Skeletal muscle tissue (tissue), 3 donors: ENCODE measurements at regions not wholly inside any gene's neighbourhood (a gene's known extent, or its start where the extent isn't known, plus 50 kb on each side); places are given as distances from the start of the nearest gene placed in this dataset.
"Not testable (repeated sequence)": the region's sequence is repeated elsewhere in the genome, so short reads cannot be mapped to it uniquely, and the experiment has no call there.

Experiments used
- H3K27ac ChIP-seq: one replicate; pipeline ENCODE4 v1.7.0; 2013; ENCODE audit warnings: mild to moderate bottlenecking, low read depth, low read length, inconsistent platforms
- H3K27me3 ChIP-seq, 3 donors: one replicate each; pipeline ENCODE4 v1.7.0; 2013; ENCODE audit warnings: low read length in 3 of 3; ENCODE audit not compliant: control insufficient read depth in 3 of 3, insufficient read depth in 3 of 3
- H3K36me3 ChIP-seq, 3 donors: one replicate each; pipeline ENCODE4 v1.7.0; 2013; ENCODE audit warnings: low read length in 3 of 3; ENCODE audit not compliant: control insufficient read depth in 3 of 3, insufficient read depth in 3 of 3
- H3K4me1 ChIP-seq, 3 donors: one replicate each; pipeline ENCODE4 v1.7.0; 2013; ENCODE audit warnings: low read length in 3 of 3, mild to moderate bottlenecking in 3 of 3; ENCODE audit not compliant: control insufficient read depth in 3 of 3, insufficient read depth in 3 of 3
- H3K4me3 ChIP-seq, 3 donors: one replicate each; pipeline ENCODE4 v1.7.0; 2013; ENCODE audit warnings: low read length in 3 of 3
- H3K9ac ChIP-seq, 3 donors: one replicate each; pipeline ENCODE4 v1.7.0; 2013; ENCODE audit warnings: low read length in 3 of 3, mild to moderate bottlenecking in 3 of 3, moderate library complexity in 2 of 3, low read depth in 1 of 3
- H3K9me3 ChIP-seq, 3 donors: one replicate each; pipeline ENCODE4 v1.7.0; 2013; ENCODE audit warnings: low read length in 3 of 3; ENCODE audit not compliant: control insufficient read depth in 3 of 3
- donor health status: Osteomylitis.

DNA sequence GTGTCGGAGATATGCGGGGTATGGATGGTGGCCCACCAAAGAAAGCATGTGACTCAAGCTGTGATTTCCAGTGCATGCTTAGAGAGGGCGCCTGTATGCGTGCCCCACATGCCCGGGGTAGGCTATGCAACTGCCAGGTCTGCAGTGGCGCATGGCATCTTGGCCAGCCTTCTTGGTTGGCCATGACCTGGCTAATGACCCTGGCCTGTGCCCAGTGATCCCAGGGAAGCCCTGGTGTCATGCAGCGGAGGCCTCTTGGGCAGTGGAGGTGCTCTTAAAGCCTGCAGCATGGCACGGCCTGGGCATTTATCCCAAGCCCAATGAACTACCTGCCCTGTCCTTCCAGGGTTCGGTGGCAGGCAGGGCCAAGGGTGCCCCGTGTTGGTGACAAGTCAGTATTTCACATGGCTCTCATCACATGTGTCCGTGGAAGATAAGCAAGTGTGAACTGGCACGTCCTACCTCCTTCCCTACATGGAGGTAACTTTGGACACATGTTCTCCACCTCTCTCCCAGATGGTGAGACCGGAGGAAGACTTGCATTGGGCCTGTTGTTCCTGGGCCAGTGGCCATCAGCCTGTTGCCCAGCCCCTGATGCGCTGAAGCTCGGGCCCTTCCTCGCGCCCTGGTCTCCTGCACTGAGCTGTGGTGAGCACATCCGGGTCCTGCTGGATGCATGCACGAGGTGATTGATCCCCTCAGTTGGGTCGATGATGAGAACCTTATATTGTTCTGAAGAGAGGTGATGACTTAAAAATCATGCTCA lies 192.0 kb downstream of the UBE3A start:
- Histone ChIP-seq H3K4me1 (no peaks in the 10 kb centered on the region), H3K27me3 (no peaks in the 10 kb centered on the region), H3K9me3 (peaks cover 0 to 14% (median 0%) of the 10 kb centered on the region in 3 donors), H3K9ac (no peak overlapping the region), H3K36me3 (peaks cover 0 to 2% (median 0%) of the 10 kb centered on the region in 3 donors), H3K27ac (no peak overlapping the region), H3K4me3 (no peak overlapping the region)

GRCh38 chr15:25247407-25248038 lies 191.3 kb downstream of the UBE3A start:
- no peaks in the 10 kb centered on the region for H3K27me3 ChIP-seq
- H3K27ac ChIP-seq: no peak overlapping the region
- H3K4me1 ChIP-seq: no peaks in the 10 kb centered on the region
- H3K36me3 ChIP-seq: peaks cover 0 to 2% (median 0%) of the 10 kb centered on the region in 3 donors
- peaks cover 0 to 15% (median 2%) of the 10 kb centered on the region in 3 donors for H3K9me3 ChIP-seq
- no peak overlapping the region for H3K9ac ChIP-seq
- no peak overlapping the region for H3K4me3 ChIP-seq

DNA sequence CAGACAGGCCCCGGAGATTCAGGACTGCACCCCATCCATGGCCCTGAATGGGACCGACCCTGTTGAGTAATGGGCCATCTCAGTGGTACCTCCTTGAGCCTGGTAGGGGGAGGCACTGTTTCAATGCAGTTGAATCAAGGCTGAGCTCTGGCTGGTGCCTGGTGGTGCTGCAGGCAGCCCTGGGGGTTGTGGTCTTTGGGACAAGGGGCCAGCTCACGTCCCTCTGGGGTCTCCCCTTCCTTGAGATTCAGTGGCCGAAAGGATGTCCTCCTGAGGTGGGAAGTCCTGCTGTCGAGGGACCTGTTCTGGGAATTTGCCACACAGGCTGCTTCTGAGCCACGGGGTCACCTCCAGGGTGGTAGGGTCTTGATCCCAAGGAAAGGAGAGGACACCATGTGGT lies 190.7 kb downstream of the UBE3A start:
- not testable (repeated sequence) for H3K4me1 ChIP-seq, H3K4me3 ChIP-seq
- H3K9me3 ChIP-seq: peaks cover 0 to 11% (median 2%) of the 10 kb centered on the region in 3 donors

DNA sequence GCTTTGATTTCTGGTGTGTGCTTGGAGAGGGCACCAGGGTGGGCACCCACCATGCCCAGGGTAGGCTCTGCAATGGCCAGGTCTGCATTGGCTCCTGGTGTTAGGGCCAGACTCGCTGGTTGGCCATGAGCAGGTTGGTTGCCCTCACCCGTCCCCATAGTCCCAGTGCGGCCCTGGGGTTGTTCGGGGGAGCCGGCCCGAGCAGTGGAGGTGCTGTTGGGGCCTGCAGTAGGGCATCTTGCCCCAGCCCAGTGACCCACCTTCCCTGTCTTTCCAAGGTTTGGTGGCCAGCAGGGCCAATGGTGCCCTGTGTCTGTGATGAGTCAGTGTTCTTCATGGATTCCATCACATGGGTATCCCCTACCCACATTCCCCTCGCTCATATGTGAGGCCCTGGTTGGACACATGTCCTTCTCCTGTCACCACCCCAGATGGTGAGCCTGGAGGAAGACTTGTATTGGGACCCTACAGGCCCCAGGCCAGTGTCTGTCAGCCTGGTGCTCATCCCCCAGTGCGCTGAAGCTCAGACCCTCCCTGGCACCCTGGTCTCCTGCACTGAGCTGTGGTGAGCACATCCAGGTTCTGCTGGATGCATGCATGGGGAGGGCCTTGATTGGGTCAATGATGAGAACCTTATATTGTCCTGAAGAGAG lies 190.1 kb downstream of the UBE3A start:
- Histone ChIP-seq H3K4me1 (no peaks in the 10 kb centered on the region), H3K9ac (no peak overlapping the region), H3K9me3 (peaks cover 0 to 8% (median 2%) of the 10 kb centered on the region in 3 donors), H3K36me3 (peaks cover 0 to 2% (median 0%) of the 10 kb centered on the region in 3 donors), H3K27me3 (no peaks in the 10 kb centered on the region), H3K4me3 (no peak overlapping the region), H3K27ac (no peak overlapping the region)

More for the DNA sequence above, 190.7 kb downstream of the UBE3A start:
- H3K27me3 ChIP-seq, H3K36me3 ChIP-seq, H3K9ac ChIP-seq, H3K27ac ChIP-seq: not testable (repeated sequence)

DNA sequence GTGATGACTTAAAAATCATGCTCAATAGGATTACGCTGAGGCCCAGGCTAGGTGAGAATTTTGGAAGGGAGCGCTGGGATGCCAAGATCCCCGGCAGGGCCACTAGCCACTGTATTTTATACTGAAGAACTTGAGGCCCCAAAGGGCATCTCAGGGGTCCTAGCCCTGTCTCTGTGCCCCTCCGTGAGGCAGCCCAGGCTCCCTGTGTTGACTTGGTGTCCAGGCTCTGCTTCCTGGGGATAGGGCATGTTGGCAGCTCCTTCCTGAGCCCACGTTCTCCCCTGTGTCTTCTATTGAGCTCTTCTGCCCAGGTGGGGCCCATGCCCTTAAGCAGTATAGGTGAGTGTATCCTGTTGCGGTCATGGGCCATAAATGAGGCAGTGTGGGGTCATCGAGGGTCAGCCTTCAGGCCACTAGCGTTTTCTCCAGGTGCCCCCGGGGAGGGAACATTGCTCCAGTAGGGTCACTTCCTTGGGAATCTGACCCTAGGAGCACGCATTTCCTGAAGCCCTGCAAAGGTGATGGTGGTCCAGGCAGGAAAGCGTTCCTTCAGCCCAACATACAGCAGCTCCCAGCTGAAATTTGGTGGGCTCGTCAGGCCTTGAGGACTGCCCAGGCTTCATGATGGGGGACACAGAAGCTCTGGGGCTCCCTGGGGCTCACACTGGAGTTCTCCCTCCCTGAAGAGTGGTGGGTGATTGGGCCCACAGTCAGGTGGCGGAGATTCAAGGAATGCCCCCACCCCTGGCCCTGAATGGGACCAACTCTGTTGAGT lies 189.4 kb downstream of the UBE3A start:
- no peak overlapping the region for H3K4me3 ChIP-seq
- H3K36me3 ChIP-seq: peaks cover 0 to 2% (median 0%) of the 10 kb centered on the region in 3 donors
- H3K27ac ChIP-seq: no peak overlapping the region
- H3K27me3 ChIP-seq: no peaks in the 10 kb centered on the region
- peaks cover 0 to 8% (median 2%) of the 10 kb centered on the region in 3 donors for H3K9me3 ChIP-seq
- no peak overlapping the region for H3K9ac ChIP-seq
- H3K4me1 ChIP-seq: no peaks in the 10 kb centered on the region

- Histone ChIP-seq H3K9me3 (peaks cover 0 to 8% (median 2%) of the 10 kb centered on the region in 3 donors), H3K4me1 (no peaks in the 10 kb centered on the region), H3K27me3 (no peaks in the 10 kb centered on the region), H3K27ac (no peak overlapping the region), H3K9ac (no peak overlapping the region), H3K4me3 (no peak overlapping the region), H3K36me3 (peaks cover 0 to 2% (median 0%) of the 10 kb centered on the region in 3 donors)
Measured at GRCh38 chr15:25250011-25250596, 188.7 kb downstream of the UBE3A start.

- no peaks in the 10 kb centered on the region for H3K27me3 ChIP-seq
- no peak overlapping the region for H3K27ac ChIP-seq
- no peaks in the 10 kb centered on the region for H3K4me1 ChIP-seq
- H3K4me3 ChIP-seq: no peak overlapping the region
- H3K36me3 ChIP-seq: peaks cover 0 to 2% (median 0%) of the 10 kb centered on the region in 3 donors
- no peak overlapping the region for H3K9ac ChIP-seq
- H3K9me3 ChIP-seq: peaks cover 0 to 8% (median 5%) of the 10 kb centered on the region in 3 donors
Measured at GRCh38 chr15:25250906-25251622, 187.8 kb downstream of the UBE3A start.

- Histone ChIP-seq H3K4me3 (no peak overlapping the region), H3K27me3 (no peaks in the 10 kb centered on the region), H3K4me1 (no peaks in the 10 kb centered on the region), H3K27ac (no peak overlapping the region), H3K9ac (no peak overlapping the region), H3K36me3 (no peaks in the 10 kb centered on the region), H3K9me3 (peaks cover 0 to 5% (median 5%) of the 10 kb centered on the region in 3 donors)
Measured at GRCh38 chr15:25251700-25252390, 187.0 kb downstream of the UBE3A start.
